Adrenal gland (tissue), 9 donors: ENCODE measurements at regions not wholly inside any gene's neighbourhood (a gene's known extent, or its start where the extent isn't known, plus 50 kb on each side); places are given as distances from the start of the nearest gene placed in this dataset.

Experiments
- DNase-seq, 7 donors: peaks; one replicate each; pipeline ENCODE4 v3.0.0-alpha.2; 2019 to 2020
- H3K27ac ChIP-seq, 5 donors: fragments of 200-600 bp; sonication (generic) in 4 of 5; 1 replicate in 3 of 5; 2 replicates in 2 of 5; pipeline versions ENCODE4 v1.5.1 to v1.8.0; 2016 to 2020; ENCODE audit warnings: mild to moderate bottlenecking in 1 of 5
- H3K27me3 ChIP-seq: fragments of 200-600 bp; 2 replicates; pipeline ENCODE4 v1.8.0; 2021
- H3K36me3 ChIP-seq, 2 donors: fragments of 200-600 bp; replicated peaks in 1 of 2; 1 replicate in 1 of 2; 2 replicates in 1 of 2; pipeline versions ENCODE4 v1.5.1 to v1.8.0; 2018 to 2022
- H3K4me1 ChIP-seq, 2 donors: fragments of 200-600 bp; replicated peaks in 1 of 2; 1 replicate in 1 of 2; 2 replicates in 1 of 2; pipeline versions ENCODE4 v1.5.1 to v1.8.0; 2018 to 2021
- H3K4me3 ChIP-seq, 4 donors: fragments of 200-600 bp; sonication (generic) in 3 of 4; one replicate each; pipeline ENCODE4 v1.5.1; 2016 to 2018
- H3K9me3 ChIP-seq, 3 donors: fragments of 200-600 bp; sonication (generic) in 1 of 3; replicated peaks in 1 of 3; 1 replicate in 2 of 3; 2 replicates in 1 of 3; pipeline versions ENCODE4 v1.5.1 to v1.8.0; 2016 to 2021
- POLR2A ChIP-seq, 2 donors: fragments of 450-650 bp; IDR thresholded peaks; one replicate each; pipeline ENCODE4 v1.6.1; 2017; ENCODE audit warnings: antibody characterized with exemption in 2 of 2, mild to moderate bottlenecking in 2 of 2, moderate library complexity in 1 of 2
- WGBS, 4 donors: extraction: QIAGEN DNeasy Blood & Tissue Kit in 2 of 4; methylation state at CpG; one replicate each; pipeline versions ENCODE4 v1.1.5 to v1.1.7; 2013 to 2017; 5-methylcytosine and 5-hydroxymethylcytosine counted together
- intact Hi-C, 2 donors: fragments of 100-400 bp; cut with DNase I; formaldehyde crosslinking; loops; one replicate each; pipeline versions ENCODE4 v1.14.1 to v1.15.0; 2022 to 2023
- TF ChIP-seq, protein P1 (sequence below), 6 experiments: fragments of 450-650 bp in 4 of 6; fragments of 200-600 bp in 2 of 6; sonication (generic) in 1 of 6; IDR thresholded peaks; 1 replicate in 5 of 6; 2 replicates in 1 of 6; pipeline versions ENCODE4 v1.5.1 to v1.8.0; 2016 to 2021; ENCODE audit warnings: antibody characterized with exemption in 6 of 6, mild to moderate bottlenecking in 2 of 6, moderate library complexity in 1 of 6
- donor health status: healthy with polysubstance abuse.
- donor health status: Bipolar disorder and iron deficiency.
- donor health status: DM: yes; HTN: yes; CAD: no.
- donor health status: DM: no; HTN: no; CAD: no.
- donor health status: DM: no; HTN: no; CAD: no.

- WGBS, 4 donors, result 86 to 92% (median 89%) methylated on average over 5 of the region's 5 CpGs
- no peak for DNase-seq
- Histone ChIP-seq H3K9me3 (no peaks in the 10 kb centered on the region), H3K27ac (no peak overlapping the region), H3K4me3 (no peak overlapping the region), H3K27me3 (no peaks in the 10 kb centered on the region), H3K4me1 (no peaks in the 10 kb centered on the region), H3K36me3 (no peaks in the 10 kb centered on the region)
- TF ChIP-seq POLR2A (IDR thresholded peaks at IDR 0.05), result no peak
- TF ChIP-seq, protein P1, sequence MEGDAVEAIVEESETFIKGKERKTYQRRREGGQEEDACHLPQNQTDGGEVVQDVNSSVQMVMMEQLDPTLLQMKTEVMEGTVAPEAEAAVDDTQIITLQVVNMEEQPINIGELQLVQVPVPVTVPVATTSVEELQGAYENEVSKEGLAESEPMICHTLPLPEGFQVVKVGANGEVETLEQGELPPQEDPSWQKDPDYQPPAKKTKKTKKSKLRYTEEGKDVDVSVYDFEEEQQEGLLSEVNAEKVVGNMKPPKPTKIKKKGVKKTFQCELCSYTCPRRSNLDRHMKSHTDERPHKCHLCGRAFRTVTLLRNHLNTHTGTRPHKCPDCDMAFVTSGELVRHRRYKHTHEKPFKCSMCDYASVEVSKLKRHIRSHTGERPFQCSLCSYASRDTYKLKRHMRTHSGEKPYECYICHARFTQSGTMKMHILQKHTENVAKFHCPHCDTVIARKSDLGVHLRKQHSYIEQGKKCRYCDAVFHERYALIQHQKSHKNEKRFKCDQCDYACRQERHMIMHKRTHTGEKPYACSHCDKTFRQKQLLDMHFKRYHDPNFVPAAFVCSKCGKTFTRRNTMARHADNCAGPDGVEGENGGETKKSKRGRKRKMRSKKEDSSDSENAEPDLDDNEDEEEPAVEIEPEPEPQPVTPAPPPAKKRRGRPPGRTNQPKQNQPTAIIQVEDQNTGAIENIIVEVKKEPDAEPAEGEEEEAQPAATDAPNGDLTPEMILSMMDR (IDR thresholded peaks at IDR 0.05), result no peak
- intact Hi-C loops, result no loop called here
Observed at GRCh38 chr15:50840520-50840919, 68.0 kb upstream of the AP4E1 start.

- H3K27me3 ChIP-seq, result no peaks in the 10 kb centered on the region
- H3K36me3 ChIP-seq, result no peaks in the 10 kb centered on the region
- intact Hi-C loops, result no loop called here
- TF ChIP-seq, protein P1 (IDR thresholded peaks at IDR 0.05), result no peak
- TF ChIP-seq POLR2A (IDR thresholded peaks at IDR 0.05), result no peak
- 85 to 94% (median 91%) methylated on average over 9 of the region's 9 CpGs for WGBS, 4 donors
- H3K27ac ChIP-seq, result no peak overlapping the region
- H3K4me1 ChIP-seq, result no peaks in the 10 kb centered on the region
- no peak for DNase-seq
- H3K9me3 ChIP-seq, result no peaks in the 10 kb centered on the region
- H3K4me3 ChIP-seq, result no peak overlapping the region
Observed at GRCh38 chr15:50837256-50837770, 71.2 kb upstream of the AP4E1 start.

DNA sequence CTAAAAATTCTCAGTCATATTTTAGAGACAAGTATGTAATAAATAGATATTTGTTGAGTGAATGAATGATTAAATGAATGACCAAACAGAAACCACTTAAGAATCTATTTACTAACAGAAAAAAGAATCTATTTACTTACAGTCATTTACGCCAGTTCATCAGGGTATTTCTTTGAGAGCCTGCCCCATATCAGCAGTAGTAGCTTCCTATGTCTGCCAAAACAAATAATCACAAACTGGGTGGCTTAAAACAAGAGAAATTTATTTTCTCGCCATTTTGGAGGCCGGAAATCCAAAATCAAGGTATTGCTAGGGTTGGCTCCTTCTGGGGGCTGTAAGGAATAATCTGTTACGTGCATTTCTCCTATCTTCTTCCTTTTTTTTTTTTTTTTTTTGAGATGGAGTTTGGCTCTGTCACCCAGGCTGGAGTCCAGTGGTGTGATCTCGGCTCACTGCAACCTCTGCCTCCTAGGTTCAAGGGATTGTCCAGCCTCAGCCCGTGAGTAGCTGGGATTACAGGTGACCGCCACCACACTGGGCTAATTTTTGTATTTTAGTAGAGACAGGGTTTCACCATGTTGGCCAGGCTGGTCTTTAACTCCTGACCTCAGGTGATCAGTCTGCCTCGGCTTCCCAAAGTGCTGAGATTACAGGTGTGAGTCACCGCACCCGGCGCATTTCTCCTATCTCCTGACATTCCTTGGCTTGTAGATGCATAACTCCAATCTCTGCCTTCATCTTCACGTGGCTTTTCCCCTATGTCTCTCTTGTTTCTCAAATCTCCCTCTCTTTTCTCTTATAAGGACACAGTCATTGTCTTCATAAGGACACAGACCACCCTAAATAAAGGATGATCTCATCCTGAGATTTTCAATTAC lies 65.2 kb upstream of the SPPL2A start:
- TF ChIP-seq, protein P1 (IDR thresholded peaks at IDR 0.05), result no peak
- no peak for TF ChIP-seq POLR2A (IDR thresholded peaks at IDR 0.05)
- no peak for DNase-seq
- WGBS, 4 donors, result 82 to 90% (median 84%) methylated on average over 12 of the region's 12 CpGs
- H3K27ac ChIP-seq, result no peak overlapping the region
- intact Hi-C loops, result no loop called here
- H3K9me3 ChIP-seq, result no peaks in the 10 kb centered on the region
- H3K27me3 ChIP-seq, result no peaks in the 10 kb centered on the region
- no peak overlapping the region for H3K4me3 ChIP-seq
- H3K4me1 ChIP-seq, result peaks cover 0 to 8% of the 10 kb centered on the region in 2 donors
- H3K36me3 ChIP-seq, result no peaks in the 10 kb centered on the region

DNA sequence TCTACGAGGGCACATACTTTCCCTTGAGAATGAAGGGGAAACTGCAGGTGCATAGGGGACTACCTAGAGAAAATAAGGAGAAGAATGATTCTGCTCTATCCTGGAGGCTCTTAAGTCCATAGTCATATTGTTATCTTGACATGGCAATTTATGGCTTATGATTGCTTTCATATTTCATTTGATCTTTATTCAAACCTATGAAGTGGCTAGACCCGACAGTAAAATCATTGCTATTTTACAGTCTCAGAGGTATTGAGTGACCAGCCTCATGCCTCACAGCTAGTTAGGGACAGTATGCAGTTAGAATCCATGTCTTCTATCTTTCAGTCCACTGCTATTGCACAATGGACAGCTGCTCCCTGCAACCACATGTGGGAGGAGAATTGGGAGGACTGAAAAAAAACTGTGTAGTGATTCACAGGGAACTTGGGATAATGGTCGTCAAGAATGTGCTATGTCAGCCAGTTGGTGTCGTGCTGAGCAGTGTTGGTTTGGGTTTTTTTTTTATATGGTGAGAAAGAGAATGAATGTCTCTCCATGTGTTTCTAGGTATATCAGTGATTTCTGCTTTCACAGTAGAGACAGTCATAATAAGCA lies 63.2 kb upstream of the SPPL2A start:
- no peaks in the 10 kb centered on the region for H3K36me3 ChIP-seq
- no peak overlapping the region for H3K4me3 ChIP-seq
- peaks cover 0 to 8% of the 10 kb centered on the region in 2 donors for H3K4me1 ChIP-seq
- H3K27me3 ChIP-seq, result no peaks in the 10 kb centered on the region
- peak in 6 of 7 donors; percentile 31 to 73 (median 51) for DNase-seq
- TF ChIP-seq POLR2A (IDR thresholded peaks at IDR 0.05), result no peak
- TF ChIP-seq, protein P1 (IDR thresholded peaks at IDR 0.05), result no peak
- intact Hi-C loops, result no loop called here
- 23 to 30% (median 27%) methylated on average over 4 of the region's 4 CpGs for WGBS, 4 donors
- no peak overlapping the region for H3K27ac ChIP-seq
- no peaks in the 10 kb centered on the region for H3K9me3 ChIP-seq
